ENCODE measurements at regions not wholly inside any gene's neighbourhood (a gene's known extent, or its start where the extent isn't known, plus 50 kb on each side); places are given as distances from the start of the nearest gene placed in this dataset.
"Not testable (repeated sequence)": the region's sequence is repeated elsewhere in the genome, so short reads cannot be mapped to it uniquely, and the experiment has no call there.

- no peaks in the 10 kb centered on the region for H3K9me3 ChIP-seq
- H3K36me3 ChIP-seq, result no peaks in the 10 kb centered on the region
- intact Hi-C loops (cut with DNase I), result no loop called here
- TF ChIP-seq CTCF (IDR thresholded peaks at IDR 0.05) (no peak), POLR2A (IDR thresholded peaks at IDR 0.05) (no peak)
- H3K4me1 ChIP-seq, result no peaks in the 10 kb centered on the region
- no peak for DNase-seq
- no peak overlapping the region for H3K4me3 ChIP-seq
- no peak overlapping the region for H3K27ac ChIP-seq
- no peaks in the 10 kb centered on the region for H3K27me3 ChIP-seq
Observed at GRCh38 chrX:30144221-30144620, 71.1 kb upstream of the MAGEB2 start.

- no peaks in the 10 kb centered on the region for H3K4me1 ChIP-seq
- H3K27me3 ChIP-seq, result no peaks in the 10 kb centered on the region
- H3K27ac ChIP-seq, result no peak overlapping the region
- no peak overlapping the region for H3K4me3 ChIP-seq
- TF ChIP-seq POLR2A (IDR thresholded peaks at IDR 0.05), result no peak
- no peak for TF ChIP-seq CTCF (IDR thresholded peaks at IDR 0.05)
- H3K9me3 ChIP-seq, result no peaks in the 10 kb centered on the region
- H3K36me3 ChIP-seq, result no peaks in the 10 kb centered on the region
- 65 to 72% methylated on average over 4 to 6 of the region's 6 CpGs for WGBS, 2 donors
- DNase-seq, result no peak
- intact Hi-C loops (cut with DNase I), result no loop called here
Observed at GRCh38 chrX:30144971-30145731, 70.2 kb upstream of the MAGEB2 start.

- Histone ChIP-seq H3K4me1 (no peaks in the 10 kb centered on the region), H3K27ac (no peak overlapping the region), H3K27me3 (no peaks in the 10 kb centered on the region), H3K4me3 (no peak overlapping the region), H3K36me3 (no peaks in the 10 kb centered on the region), H3K9me3 (no peaks in the 10 kb centered on the region)
- no peak for DNase-seq
- intact Hi-C loops (cut with DNase I), result no loop called here
- 89 to 100% methylated on average over 3 of the region's 16 CpGs for WGBS, 2 donors
- TF ChIP-seq CTCF (IDR thresholded peaks at IDR 0.05) (no peak), POLR2A (IDR thresholded peaks at IDR 0.05) (no peak)
Observed at GRCh38 chrX:30147996-30148643, 67.2 kb upstream of the MAGEB2 start.

GRCh38 chrX:30149206-30149605 is 66.2 kb upstream of the MAGEB2 start:
- H3K4me1 ChIP-seq; H3K27me3 ChIP-seq; H3K9me3 ChIP-seq; intact Hi-C loops (cut with DNase I); H3K4me3 ChIP-seq; H3K27ac ChIP-seq; DNase-seq; H3K36me3 ChIP-seq: not testable (repeated sequence)
- 49 to 83% methylated on average over 5 to 6 of the region's 6 CpGs for WGBS, 2 donors

GRCh38 chrX:30150196-30150895 is 65.0 kb upstream of the MAGEB2 start:
- Histone ChIP-seq H3K4me3 (no peak overlapping the region), H3K9me3 (no peaks in the 10 kb centered on the region), H3K36me3 (no peaks in the 10 kb centered on the region), H3K27me3 (no peaks in the 10 kb centered on the region), H3K27ac (no peak overlapping the region), H3K4me1 (no peaks in the 10 kb centered on the region)
- no peak for DNase-seq
- WGBS, 2 donors, result 35 to 45% methylated on average over 2 to 3 of the region's 6 CpGs
- TF ChIP-seq POLR2A (IDR thresholded peaks at IDR 0.05) (no peak), CTCF (IDR thresholded peaks at IDR 0.05) (no peak)
- intact Hi-C loops (cut with DNase I), result no loop called here

Data from esophagus squamous epithelium (tissue), 5 donors.